ENCODE measurements at regions not wholly inside any gene's neighbourhood (a gene's known extent, or its start where the extent isn't known, plus 50 kb on each side); places are given as distances from the start of the nearest gene placed in this dataset.

DNA sequence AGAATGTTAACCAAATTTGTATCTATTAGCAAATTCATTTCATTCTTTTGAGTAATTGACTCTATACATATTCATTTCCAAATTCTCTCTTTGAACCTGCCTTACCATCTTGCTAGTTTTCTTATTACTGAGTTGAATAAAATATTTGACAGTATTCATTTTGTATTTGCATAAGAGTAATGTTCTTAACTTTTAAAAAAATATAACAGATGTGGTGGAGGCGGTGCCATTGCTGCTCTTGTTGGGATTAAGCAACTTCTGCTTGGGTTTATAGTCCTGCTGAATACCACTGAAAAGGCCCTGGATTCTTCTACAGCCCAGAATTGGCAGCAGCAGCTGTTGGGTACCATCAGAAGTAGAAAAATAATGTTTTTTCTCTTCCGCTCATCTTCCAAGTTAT lies 148.9 kb upstream of the PEX5L start:
- H3K4me3 Mint-ChIP-seq (ENCODE audit: unreplicated experiment), result no peak overlapping the region
- Histone ChIP-seq H3K4me3 (ENCODE audit: low read depth, low read length) (no peak overlapping the region), H3K9me3 (no peaks in the 10 kb centered on the region), H3K36me3 (ENCODE audit: control insufficient read depth, insufficient read depth, low read length) (no peaks in the 10 kb centered on the region), H3K27me3 (replicated peaks; ENCODE audit: control insufficient read depth, insufficient read depth, low read length) (no peaks in the 10 kb centered on the region), H3K4me1 (no peaks in the 10 kb centered on the region)
- DNase-seq, result no peak
- no peak overlapping the region for H3K27ac Mint-ChIP-seq (ENCODE audit: unreplicated experiment)
- BruUV-seq (replicated peaks), result no TSS peak
- POLR2A ChIA-PET, result no interaction called here
- no peaks in the 10 kb centered on the region for H3K9me3 Mint-ChIP-seq (ENCODE audit: unreplicated experiment)
- peaks cover 3% of the 10 kb centered on the region for H3K27me3 Mint-ChIP-seq (ENCODE audit: insufficient read depth, unreplicated experiment)
- H3K36me3 Mint-ChIP-seq (ENCODE audit: insufficient read depth, unreplicated experiment), result no peaks in the 10 kb centered on the region
- intact Hi-C loops (cut with micrococcal nuclease; ENCODE audit: unreplicated experiment), result no loop called here
- no peaks in the 10 kb centered on the region for H3K4me1 Mint-ChIP-seq (ENCODE audit: low read depth, unreplicated experiment)
- CTCF ChIA-PET, result no interaction called here
- TF ChIP-seq, protein P1, sequence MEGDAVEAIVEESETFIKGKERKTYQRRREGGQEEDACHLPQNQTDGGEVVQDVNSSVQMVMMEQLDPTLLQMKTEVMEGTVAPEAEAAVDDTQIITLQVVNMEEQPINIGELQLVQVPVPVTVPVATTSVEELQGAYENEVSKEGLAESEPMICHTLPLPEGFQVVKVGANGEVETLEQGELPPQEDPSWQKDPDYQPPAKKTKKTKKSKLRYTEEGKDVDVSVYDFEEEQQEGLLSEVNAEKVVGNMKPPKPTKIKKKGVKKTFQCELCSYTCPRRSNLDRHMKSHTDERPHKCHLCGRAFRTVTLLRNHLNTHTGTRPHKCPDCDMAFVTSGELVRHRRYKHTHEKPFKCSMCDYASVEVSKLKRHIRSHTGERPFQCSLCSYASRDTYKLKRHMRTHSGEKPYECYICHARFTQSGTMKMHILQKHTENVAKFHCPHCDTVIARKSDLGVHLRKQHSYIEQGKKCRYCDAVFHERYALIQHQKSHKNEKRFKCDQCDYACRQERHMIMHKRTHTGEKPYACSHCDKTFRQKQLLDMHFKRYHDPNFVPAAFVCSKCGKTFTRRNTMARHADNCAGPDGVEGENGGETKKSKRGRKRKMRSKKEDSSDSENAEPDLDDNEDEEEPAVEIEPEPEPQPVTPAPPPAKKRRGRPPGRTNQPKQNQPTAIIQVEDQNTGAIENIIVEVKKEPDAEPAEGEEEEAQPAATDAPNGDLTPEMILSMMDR (IDR thresholded peaks at IDR 0.05; ENCODE audit: insufficient read depth in 1 of 2, low read depth in 1 of 2, low read length in 1 of 2, severe bottlenecking in 1 of 2, unreplicated experiment in 1 of 2), result no peak

DNA sequence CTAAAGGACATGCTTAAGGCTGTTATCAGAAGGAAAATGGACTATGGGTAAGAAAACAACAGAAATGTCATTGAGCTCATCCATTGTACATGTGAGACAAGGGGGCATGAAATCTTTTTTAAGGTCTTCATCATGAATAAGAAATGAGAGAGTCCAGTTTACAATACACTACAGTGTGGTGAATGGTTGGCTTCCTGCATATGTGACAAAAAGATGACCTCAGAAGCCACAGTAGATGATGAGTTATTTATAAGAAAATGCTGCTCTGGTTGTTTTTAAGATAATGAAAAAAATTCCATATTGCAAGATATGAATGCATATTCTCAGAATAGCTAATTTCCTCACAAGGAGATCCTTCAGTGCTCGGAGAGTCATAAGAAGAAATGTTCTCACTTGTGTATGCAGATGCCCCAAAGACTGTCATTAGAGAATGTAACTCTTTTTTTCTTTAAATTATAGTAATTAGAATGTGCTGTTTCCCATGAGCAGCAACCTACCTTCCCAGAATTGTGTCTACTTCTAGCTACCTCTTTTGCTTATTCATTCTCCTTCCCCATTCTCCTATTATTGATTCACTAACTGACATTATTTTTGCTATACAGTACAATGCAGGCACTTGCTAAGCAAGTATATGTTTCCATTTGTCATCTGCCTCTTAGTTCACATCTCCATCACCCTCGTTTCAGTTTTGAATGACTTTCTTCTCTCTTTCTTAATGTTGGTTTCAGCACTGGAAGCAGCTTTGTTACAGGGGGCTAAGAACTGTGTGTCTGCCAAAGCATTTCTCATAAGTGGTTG lies 152.0 kb upstream of the PEX5L start:
- Mint-ChIP-seq H3K27ac (ENCODE audit: unreplicated experiment) (no peak overlapping the region), H3K4me3 (ENCODE audit: unreplicated experiment) (no peak overlapping the region), H3K4me1 (ENCODE audit: low read depth, unreplicated experiment) (no peaks in the 10 kb centered on the region), H3K36me3 (ENCODE audit: insufficient read depth, unreplicated experiment) (no peaks in the 10 kb centered on the region), H3K9me3 (ENCODE audit: unreplicated experiment) (no peaks in the 10 kb centered on the region), H3K27me3 (ENCODE audit: insufficient read depth, unreplicated experiment) (peaks cover 3% of the 10 kb centered on the region)
- Histone ChIP-seq H3K36me3 (ENCODE audit: control insufficient read depth, insufficient read depth, low read length) (no peaks in the 10 kb centered on the region), H3K4me1 (no peaks in the 10 kb centered on the region), H3K9me3 (no peaks in the 10 kb centered on the region), H3K4me3 (ENCODE audit: low read depth, low read length) (no peak overlapping the region), H3K27me3 (replicated peaks; ENCODE audit: control insufficient read depth, insufficient read depth, low read length) (no peaks in the 10 kb centered on the region)
- BruUV-seq (replicated peaks), result no TSS peak
- TF ChIP-seq, protein P1 (IDR thresholded peaks at IDR 0.05; ENCODE audit: insufficient read depth in 1 of 2, low read depth in 1 of 2, low read length in 1 of 2, severe bottlenecking in 1 of 2, unreplicated experiment in 1 of 2), result no peak
- ChIA-PET CTCF (no interaction called here), POLR2A (no interaction called here)
- intact Hi-C loops (cut with micrococcal nuclease; ENCODE audit: unreplicated experiment), result no loop called here
- DNase-seq, result no peak

DNA sequence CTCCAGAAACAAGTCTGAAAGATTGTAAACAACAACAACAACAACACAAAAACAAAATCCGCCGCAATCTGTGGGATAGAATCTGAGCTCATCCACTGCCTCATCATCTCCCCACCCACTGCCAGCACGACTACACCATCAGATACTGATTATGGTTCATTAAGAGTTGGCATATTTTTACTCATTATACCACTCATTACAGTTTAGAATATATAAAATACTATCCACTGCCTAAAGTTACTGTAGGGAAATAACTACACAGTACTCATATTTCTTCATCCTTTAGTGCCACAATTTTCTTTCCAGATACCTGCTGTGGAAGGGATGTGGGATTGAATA lies 152.5 kb upstream of the PEX5L start:
- H3K4me3 ChIP-seq (ENCODE audit: low read depth, low read length), result no peak overlapping the region
- ChIA-PET CTCF (no interaction called here), POLR2A (no interaction called here)
- H3K4me3 Mint-ChIP-seq (ENCODE audit: unreplicated experiment), result no peak overlapping the region
- no peak overlapping the region for H3K27ac Mint-ChIP-seq (ENCODE audit: unreplicated experiment)
- H3K9me3 Mint-ChIP-seq (ENCODE audit: unreplicated experiment), result no peaks in the 10 kb centered on the region
- intact Hi-C loops (cut with micrococcal nuclease; ENCODE audit: unreplicated experiment), result no loop called here
- no TSS peak for BruUV-seq (replicated peaks)
- H3K36me3 Mint-ChIP-seq (ENCODE audit: insufficient read depth, unreplicated experiment), result no peaks in the 10 kb centered on the region
- H3K36me3 ChIP-seq (ENCODE audit: control insufficient read depth, insufficient read depth, low read length), result no peaks in the 10 kb centered on the region
- no peaks in the 10 kb centered on the region for H3K9me3 ChIP-seq
- no peaks in the 10 kb centered on the region for H3K27me3 ChIP-seq (replicated peaks; ENCODE audit: control insufficient read depth, insufficient read depth, low read length)
- H3K27me3 Mint-ChIP-seq (ENCODE audit: insufficient read depth, unreplicated experiment), result peaks cover 7% of the 10 kb centered on the region
- TF ChIP-seq, protein P1 (IDR thresholded peaks at IDR 0.05; ENCODE audit: insufficient read depth in 1 of 2, low read depth in 1 of 2, low read length in 1 of 2, severe bottlenecking in 1 of 2, unreplicated experiment in 1 of 2), result no peak
- H3K4me1 ChIP-seq, result no peaks in the 10 kb centered on the region
- DNase-seq, result no peak
- no peaks in the 10 kb centered on the region for H3K4me1 Mint-ChIP-seq (ENCODE audit: low read depth, unreplicated experiment)

Data from Caco-2 (cell line).